M059J (cell line): ENCODE measurements at regions not wholly inside any gene's neighbourhood (a gene's known extent, or its start where the extent isn't known, plus 50 kb on each side); places are given as distances from the start of the nearest gene placed in this dataset.
"Not testable (repeated sequence)": the region's sequence is repeated elsewhere in the genome, so short reads cannot be mapped to it uniquely, and the experiment has no call there.

Experiments
- DNase-seq: peaks from one replicate; pipeline ENCODE4 v3.0.0-alpha.2; 2012; ENCODE audit warnings: low read depth

DNA sequence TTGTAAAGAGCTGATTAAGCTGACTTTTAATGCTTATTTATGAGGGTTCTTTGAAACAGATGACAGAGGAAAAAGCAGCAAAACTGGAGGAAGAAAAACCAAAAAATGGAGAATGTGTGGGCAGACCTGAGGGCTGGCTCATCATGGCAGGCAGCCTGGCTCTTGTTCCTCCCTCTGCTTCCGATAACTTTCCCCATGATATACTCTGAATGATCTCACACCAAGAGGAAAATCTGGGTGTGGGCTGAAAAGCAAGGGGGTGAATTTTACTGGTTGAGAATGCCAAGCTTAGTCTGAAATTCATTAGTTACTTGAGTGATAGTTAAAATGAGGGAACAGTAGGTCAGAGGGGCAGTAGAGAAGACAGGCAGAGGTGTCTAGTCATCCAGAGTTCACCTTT, 330.1 kb upstream of the PRICKLE1 start:
- no peak for DNase-seq

DNA sequence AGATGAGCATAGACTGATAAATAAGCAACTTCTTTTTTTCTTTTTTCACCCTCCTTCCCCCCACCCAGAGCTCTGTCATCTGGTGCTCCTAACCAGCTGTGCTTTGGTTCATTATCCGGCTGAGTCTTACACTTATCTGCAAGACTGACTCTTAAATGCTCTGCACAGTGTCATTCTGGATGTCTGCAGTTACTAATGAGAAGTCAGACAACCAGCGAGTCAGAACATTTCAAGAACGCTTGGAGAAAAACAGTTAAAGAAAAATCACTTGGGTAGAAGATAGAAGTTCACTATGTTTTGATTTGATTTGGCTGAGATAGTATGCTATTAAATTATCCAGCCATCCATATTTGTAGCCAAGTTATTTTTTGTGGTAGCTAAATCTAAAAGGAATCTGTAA, 328.9 kb upstream of the PRICKLE1 start:
- DNase-seq, result no peak

DNA sequence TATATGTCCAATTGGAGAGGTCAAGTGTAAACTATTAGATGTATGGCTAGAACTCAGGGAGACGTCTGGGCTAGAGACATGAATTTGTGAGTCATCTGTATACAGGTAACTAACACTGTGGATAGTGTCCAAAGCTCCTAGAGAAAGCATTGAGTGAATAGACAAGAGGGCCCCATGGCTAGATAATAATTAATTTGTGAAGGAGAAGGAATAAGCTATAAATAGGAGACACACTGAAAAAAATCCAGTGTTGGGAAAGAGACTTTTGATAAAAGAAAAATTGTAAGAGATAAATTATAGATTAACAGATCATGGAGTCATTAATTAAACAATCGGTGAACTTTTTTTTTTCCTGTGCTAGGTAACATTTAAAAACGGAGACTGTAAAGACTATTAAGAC, 326.6 kb upstream of the PRICKLE1 start:
- DNase-seq, result no peak

DNA sequence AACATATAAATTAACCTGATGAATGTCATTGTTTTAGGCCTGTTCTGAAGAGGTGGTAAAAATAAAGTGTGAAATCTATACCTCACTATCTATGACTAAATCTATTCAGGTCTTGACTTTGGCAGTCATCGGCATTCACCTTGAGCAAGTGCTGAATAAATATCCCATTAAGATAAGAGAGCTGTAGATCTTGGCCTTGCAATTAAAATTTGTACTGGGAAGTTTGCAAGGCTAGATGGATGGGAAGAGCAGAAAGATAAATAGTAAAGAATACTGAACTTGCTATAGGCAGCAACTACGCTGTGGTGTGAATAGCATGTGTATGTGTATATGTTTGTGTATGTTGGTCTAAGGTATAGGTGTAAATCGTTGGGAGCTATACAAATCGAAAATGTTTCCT, 325.9 kb upstream of the PRICKLE1 start:
- DNase-seq, result no peak

DNA sequence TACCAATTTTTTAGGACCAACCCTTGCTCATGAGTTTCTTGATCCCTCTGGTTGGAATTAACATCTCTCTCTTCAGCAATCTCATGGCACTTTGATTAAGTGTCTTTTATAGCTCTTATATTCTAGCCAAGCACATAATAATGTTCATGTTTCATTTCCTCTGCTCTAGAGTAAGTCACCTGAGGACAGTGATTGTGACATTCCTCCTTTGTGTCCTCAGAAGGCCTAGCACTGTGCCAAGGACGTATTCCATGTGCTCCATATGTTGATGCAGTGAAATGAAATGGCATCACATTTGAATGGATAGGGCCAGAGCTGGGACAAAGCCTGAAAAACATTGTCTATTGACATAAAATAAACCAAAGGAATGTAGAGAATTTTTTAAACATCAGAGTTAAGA, 322.8 kb upstream of the PRICKLE1 start:
- no peak for DNase-seq

DNA sequence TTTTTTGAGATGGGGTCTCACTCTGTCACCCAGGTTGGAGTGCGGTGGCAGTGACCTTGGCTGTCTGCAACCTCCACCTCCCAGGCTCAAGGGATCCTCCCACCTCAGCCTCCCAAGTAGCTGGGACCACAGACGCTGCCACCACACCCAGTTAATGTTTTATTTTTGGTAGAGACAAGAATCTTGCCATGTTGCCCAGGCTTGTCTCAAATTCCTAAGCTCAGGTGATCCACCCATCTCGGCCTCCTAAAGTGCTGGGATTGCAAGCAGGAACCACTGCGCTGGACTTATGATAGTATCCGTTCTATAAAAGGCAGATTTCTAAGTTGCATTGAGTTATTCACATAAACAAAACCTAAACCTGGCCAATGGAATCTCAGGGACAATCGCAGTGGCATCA, 321.1 kb upstream of the PRICKLE1 start:
- DNase-seq, result no peak

DNA sequence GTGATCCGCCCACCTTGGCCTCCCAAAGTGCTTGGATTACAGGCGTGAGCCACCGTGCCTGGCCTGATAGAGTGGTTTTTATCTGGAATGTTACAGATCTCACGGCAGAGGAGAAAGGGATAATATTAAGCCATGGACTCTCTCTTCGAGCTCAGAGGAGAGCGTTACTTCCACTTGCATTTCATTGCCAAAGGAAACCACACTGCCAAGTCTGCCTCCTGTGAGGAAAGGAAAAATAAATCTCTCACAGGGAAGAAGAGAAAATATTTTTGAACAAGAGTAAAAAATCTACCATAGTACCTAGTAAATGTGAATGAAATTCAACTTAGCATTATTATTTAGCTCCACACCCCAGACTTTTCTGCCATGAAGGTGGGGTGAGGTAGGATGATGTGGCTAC, 319.2 kb upstream of the PRICKLE1 start:
- no peak for DNase-seq

DNA sequence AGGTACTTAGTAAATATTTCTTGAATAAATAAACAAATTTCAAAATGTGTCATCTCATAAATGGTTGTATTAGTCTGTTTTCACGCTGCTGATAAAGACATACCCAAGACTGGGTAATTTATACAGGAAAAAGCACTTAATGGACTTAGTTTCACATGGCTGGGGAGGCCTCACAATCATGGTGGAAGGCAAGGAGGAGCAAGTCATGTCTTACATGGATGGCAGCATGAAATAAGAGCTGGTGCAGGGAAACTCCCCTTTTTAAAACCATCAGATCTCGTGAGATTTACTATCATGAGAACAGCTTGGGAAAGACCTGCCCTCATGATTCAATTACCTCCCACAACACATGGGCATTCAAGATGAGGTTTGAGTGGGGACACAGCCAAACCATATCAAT, 317.3 kb upstream of the PRICKLE1 start:
- not testable (repeated sequence) for DNase-seq

DNA sequence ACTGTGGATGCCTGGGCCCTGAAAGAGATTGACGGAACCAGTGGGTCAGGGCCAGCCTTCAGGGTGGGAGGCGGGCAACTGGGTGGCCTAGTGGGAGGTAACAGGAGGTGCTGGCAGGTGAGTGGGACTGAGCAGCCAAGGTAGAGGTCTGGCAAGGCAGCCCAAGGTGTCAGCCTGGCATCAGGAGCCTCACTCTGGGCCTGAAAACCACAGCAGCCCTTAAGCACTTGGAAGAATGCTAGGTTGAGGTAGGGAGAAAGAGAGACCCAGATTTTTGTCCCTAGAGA, 315.8 kb upstream of the PRICKLE1 start:
- DNase-seq, result no peak

DNA sequence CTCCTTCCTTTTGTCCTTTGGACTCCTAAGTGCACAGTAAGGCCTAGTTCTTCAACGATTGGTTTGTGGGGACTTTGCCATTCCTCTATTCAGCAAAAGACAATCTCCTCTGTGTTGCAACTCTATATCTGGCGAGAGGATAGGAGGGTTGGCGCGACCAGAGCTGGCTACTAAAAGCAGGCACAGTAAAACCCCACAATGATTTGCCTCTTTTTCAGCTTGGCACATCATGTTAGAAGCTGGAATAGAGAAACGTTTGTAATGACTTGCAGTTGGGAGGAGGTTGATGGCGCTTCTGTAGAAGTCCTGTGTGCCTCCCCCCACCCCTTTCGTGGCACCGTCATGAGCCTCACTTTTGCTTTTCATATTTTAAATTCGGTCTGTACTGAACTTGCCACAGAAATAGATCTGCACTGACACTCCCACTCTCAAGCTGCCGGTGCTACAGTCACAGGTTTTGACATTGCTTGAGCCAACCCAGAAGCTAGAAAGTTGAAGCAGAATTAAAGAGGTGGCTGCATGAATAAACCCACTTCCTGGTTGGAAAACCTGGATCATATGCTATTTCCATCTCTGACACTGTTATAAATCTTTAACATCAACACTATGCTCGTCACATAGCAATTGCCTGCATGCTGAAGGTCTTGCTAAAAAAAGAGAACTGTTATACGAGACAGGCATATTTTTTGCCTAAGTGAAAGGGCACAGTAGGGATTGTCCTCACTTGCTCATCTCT, 315.3 kb upstream of the PRICKLE1 start:
- DNase-seq, result no peak

DNA sequence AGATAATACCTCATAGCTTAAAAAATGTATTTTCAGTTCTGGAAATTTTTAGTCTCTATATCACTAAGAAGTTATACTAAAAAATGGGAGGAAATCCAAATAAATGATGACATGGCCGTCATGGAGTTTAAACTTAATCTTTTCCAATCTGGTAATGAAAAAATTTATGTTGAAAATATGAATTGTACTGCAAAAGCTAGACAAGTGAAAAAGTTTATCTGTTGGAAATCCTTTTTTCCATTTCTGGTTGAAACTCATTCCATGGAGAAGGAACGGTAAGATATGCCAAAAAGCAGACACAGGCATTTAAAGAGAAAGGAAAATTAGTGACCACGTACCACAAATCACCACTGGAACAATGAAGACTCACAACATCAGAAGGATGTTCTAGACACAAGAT, 314.2 kb upstream of the PRICKLE1 start:
- no peak for DNase-seq

DNA sequence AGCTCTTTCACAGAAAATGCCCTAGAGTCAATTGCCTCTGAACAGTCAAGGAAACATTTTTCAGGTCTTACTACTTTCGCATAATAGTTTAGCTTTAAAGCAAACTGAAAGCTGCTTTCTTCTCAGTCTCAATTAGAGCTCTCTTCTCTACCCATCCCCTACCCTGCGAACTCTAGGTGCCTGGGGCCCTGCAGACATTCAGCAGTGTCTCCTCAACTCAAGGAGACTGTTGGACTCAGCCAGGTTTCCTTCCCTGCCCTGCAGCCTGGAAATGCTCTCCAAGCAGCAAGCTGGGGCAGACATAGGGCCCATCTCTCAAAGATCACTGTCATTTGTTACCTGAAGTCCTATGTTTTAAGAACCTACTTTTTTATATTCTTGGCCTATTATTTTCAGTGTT, 312.5 kb upstream of the PRICKLE1 start:
- no peak for DNase-seq

DNA sequence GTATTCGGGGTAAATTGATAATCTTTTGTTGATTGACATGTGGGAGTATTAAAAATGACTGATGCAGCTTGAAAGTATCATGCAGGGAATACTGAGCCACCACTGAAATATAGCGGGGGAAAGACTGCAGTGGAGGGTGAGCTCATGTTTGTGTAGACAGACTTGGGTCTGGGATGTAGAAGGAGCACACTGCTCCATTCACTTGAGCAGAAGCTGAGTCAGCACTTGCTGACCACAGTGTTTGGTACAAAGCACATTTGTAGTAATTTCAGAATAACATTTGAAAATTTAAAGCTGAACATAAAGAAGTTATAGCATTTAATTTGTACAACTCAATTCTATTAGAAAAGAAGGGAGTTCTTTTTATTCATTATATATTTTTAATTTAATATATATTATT, 304.3 kb upstream of the PRICKLE1 start:
- peak; percentile 17 for DNase-seq

DNA sequence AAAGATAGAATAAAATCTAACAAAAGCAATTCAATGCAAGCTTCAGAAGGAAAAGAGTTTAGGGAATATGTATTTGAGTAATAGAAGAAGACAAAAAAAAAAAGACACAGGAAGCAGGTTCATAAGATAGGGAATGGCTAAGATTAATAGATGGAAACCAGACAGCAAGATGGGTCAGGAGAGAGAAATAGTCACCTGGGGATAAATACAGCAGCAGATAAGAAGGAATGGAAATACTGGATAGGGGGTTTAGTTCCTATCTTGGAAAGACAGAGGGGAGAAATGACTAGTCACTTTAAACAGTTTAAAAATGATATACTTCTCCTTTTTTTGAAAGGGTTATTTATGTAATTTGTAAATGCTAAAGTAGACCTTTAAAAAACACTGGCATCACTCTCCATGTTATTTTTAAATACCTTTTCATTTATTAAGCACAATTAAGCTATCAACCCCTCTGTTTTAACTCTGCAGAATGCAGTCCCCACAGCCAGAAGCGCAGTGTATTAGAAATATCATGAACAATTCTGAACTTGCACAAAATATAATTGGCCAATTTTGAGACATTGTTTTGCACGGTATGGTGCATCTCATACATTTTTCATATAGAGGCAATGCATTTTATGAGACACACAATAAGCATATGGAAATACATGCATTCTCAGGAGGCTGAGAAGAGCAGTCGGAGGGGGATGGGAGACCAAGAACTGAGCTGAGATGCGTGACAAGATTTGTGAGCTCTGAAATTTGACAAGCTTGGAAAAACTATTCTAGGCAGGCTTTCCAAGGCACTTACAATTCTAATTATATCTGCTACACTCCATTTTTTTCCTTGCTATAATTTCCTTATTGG, 303.4 kb upstream of the PRICKLE1 start:
- no peak for DNase-seq

DNA sequence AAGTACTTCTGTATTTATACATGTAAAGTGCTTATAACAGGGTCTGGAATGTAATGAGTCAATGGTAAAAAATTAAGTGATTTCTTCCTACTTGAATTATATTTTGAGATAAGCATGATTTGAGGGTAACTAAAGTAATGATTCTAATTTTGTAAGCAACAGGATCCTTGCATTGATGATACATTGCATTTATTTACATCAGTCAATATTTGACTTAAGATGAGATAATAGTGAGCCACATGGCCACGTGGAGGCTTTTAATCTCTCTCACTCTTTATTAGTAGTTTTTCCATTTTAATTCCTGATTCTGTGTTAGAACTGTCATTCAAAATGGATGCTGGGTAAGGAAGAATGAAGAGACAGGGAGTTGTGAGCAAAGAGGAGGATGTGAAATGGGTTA, 298.1 kb upstream of the PRICKLE1 start:
- DNase-seq, result peak; percentile 9

DNA sequence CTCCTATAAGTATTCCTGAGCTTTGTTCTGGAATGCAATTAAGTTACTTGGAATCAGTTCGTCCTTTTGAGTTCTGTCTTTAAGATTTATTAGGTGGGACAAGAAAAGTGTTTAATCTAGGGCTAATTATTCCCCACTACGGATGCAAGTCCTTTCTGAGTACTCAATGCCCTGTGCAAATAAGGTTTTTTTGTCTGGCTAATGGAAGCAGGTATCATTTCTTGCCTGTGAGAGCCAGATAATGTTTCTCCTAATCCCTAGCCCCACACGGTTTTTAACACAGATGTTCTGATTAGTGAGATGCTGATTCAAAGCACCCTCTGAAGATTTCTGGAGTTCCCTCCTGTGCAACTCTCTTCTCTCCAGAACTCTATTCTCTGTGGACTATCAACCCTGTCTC, 296.6 kb upstream of the PRICKLE1 start:
- DNase-seq, result no peak

DNA sequence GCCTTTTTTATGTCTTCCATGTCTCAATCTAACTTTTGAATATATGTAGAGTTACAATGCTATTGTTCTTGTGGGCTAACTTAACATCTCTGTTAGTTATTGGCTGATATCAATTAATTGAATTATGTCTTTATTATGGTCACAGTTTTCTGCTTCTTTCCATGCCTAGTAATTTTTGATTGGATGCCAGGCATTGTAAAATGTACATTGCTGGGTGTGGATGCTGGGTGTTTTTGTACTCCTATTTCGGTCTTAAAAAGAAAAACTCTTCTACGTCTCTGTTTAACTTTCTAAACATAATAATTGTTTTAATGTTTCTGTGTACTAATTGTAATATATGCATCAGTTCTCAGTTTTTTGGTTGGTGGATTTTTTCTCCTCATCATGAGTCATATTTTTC, 296.1 kb upstream of the PRICKLE1 start:
- no peak for DNase-seq

DNA sequence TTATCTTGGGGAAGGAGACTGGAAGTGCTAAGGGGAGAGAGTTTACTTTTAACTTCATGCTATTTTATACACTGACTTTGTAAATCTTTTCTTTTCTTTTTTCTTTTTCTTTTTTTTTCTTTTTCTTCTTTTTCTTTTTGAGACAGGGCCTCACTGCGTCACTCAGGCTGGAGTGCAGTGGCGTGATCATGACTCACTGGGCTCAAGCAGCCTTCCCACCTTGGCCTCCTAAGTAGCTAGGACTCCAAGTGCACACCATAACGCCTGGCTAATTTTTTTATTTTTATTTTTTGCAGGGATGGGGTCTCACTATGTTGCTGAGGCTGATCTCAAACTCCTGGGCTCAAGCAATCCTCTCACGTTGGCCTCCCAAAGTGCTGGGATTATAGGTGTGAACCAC, 294.6 kb upstream of the PRICKLE1 start:
- no peak for DNase-seq

DNA sequence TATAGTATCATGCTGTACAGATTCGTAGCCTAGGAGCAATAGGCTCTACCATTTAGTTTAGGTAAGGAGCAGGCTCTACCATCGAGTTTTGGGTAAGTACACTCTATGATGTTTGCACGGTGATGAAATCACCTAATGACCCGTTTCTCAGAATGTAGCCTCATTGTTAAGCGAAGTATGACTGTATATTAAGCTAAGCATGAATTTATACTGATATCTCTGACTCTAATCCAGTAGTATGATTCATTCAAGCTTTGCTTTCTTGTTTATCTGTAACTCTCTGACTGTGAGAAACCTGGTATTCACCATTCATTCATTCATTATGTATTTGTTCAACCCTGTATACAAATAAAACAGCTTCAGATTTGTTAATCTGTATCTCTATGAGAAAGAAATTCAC, 283.9 kb upstream of the PRICKLE1 start:
- peak; percentile 34 for DNase-seq

DNA sequence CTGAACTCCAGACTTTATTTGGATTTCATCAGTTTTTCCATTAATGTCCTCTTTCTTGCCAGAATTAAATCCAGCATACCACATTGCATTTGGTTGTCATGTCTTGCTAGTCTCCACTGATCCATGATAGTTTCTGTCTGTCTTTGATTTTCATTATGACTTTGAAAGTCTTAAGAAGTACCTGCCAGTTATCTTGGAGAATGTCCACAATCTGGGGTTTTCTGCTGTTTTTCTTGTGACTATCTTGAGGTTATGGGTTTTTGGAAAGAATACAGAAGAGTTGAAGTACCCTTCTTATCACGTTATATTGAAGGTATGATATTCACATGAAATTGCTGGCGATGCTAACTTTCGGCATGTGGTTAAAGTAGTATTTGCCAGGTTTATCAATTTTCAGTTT, 282.3 kb upstream of the PRICKLE1 start:
- DNase-seq, result peak; percentile 29

DNA sequence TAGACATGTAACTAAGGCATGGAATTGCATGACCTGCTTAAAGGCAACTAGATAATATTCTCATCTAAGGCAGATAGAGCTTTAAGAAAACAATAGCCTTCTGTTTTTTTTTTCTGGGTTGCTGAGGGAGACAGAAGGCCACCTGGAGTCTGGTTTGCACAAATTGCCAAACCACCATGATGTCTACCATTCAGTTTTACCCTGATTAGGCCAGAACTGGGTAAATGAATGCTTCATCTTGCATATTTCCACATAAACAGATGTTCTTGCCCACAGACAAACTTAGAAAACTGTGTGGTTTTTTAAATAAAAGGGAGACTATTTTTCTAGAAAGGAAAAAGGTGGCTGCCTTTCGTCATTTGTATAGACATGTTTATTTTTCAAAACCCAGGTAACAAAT, 278.7 kb upstream of the PRICKLE1 start:
- peak; percentile 56 for DNase-seq

DNA sequence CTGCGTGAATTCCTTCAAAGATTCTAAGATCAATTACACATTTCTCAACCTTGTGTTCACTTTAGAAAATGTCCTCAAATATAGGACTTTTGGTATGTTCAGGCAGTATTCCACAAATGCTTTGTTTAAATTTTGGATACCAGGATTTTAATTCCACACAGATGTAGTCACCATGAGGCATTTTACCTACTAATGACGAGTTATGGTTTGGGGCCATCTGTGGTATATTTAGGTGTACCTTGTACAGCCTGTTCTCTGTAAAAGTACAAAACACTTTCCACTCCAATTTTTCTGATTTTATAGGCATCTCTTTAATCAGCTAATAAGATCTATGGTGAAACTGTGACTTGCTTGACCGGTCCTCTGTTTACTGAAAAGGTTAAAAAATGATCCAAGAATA, 275.7 kb upstream of the PRICKLE1 start:
- DNase-seq, result peak; percentile 60

DNA sequence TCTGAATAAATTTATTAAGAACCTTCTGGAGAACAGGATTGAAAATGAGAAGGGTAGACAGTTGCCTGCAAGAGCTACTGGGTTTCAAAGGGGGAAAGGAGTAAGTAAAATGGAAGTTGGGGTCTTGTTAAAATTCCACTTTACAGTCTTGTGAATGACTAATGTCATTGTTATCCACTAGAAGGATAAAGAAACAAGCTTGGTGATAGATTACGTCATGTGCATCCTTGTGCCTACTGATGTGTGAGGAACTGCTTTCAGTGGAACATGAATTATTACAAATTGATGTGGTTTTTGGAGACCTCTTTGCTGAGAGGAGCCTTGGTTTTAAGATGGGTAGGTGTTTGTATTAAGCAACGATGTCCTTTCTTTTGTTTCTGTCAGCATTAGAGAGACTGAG, 272.5 kb upstream of the PRICKLE1 start:
- DNase-seq, result peak; percentile 91

DNA sequence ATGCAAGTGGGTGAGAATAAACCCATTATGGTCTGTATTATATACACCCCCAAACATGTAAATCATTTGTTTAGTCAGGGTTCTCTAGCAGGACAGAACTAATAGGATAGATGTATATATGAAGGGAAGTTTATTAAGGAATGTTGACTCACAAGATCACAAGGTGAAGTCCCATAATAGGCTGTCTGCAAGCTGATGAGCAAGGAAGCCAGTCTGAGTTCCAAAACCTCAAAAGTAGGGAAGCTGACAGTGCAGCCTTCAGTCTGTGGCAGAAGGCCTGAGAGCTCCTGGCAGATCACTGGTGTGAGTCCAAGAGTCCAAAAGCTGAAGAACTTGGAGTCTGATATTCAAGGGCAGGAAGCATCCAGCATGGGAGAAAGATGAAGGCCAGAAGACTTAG, 270.8 kb upstream of the PRICKLE1 start:
- peak; percentile 68 for DNase-seq
